H1 (cell line): ENCODE measurements at regions not wholly inside any gene's neighbourhood (a gene's known extent, or its start where the extent isn't known, plus 50 kb on each side); places are given as distances from the start of the nearest gene placed in this dataset.

Experiments
- CTCF ChIA-PET: fragments of 300-600 bp; sonication (Branson Sonifier 250); formaldehyde crosslinking; loops from one replicate; lab custom pipeline; 2021; ENCODE audit not compliant: partially characterized antibody; lab: Charles Lee
- POLR2A ChIA-PET: fragments of 300-600 bp; sonication (Branson Sonifier 250); formaldehyde crosslinking; loops from one replicate; lab custom pipeline; 2021; ENCODE audit warnings: inconsistent platforms; ENCODE audit not compliant: partially characterized antibody; lab: Charles Lee
- DNase-seq, 2 experiments: peaks; one replicate each; pipeline versions ENCODE4 v3.0.0 to v3.0.0-alpha.2; 2010 to 2022; ENCODE audit warnings: low spot score in 2 of 2, low read depth in 1 of 2, mixed read lengths in 1 of 2
- FAIRE-seq: peaks from 2 replicates; lab custom pipeline; 2011; peaks lifted over from hg19 to GRCh38; lab: Jason Lieb, UNC
- H2AFZ ChIP-seq: 2 replicates; pipeline ENCODE4 v1.8.1; 2012; ENCODE audit warnings: low read length, inconsistent platforms
- H2AK5ac ChIP-seq: 2 replicates; pipeline ENCODE4 v1.6.1; 2013; ENCODE audit warnings: low read depth, low read length
- H2BK120ac ChIP-seq: replicated peaks from 2 replicates; pipeline ENCODE3; 2013; ENCODE audit warnings: low read depth, low read length, inconsistent platforms
- H2BK12ac ChIP-seq: 2 replicates; pipeline ENCODE4 v1.6.1; 2013; ENCODE audit warnings: low read depth, low read length
- H2BK15ac ChIP-seq: 2 replicates; pipeline ENCODE4 v1.6.1; 2013; ENCODE audit warnings: low read length
- H2BK20ac ChIP-seq: 2 replicates; pipeline ENCODE4 v1.6.1; 2013; ENCODE audit warnings: low read length
- H2BK5ac ChIP-seq: 2 replicates; pipeline ENCODE4 v1.6.1; 2013; ENCODE audit warnings: low read depth, low read length
- H3K14ac ChIP-seq: 2 replicates; pipeline ENCODE4 v1.6.1; 2013; ENCODE audit warnings: inconsistent platforms; ENCODE audit not compliant: insufficient read length
- H3K18ac ChIP-seq: 2 replicates; pipeline ENCODE4 v1.6.1; 2013; ENCODE audit warnings: low read length; ENCODE audit errors: extremely low read depth
- H3K23ac ChIP-seq: 2 replicates; pipeline ENCODE4 v1.6.1; 2013; ENCODE audit warnings: inconsistent platforms; ENCODE audit not compliant: insufficient read length
- H3K23me2 ChIP-seq: 2 replicates; pipeline ENCODE4 v1.6.1; 2013; ENCODE audit warnings: low read depth, low read length
- H3K27ac ChIP-seq: 2 replicates; pipeline ENCODE4 v1.6.1; 2011; ENCODE audit warnings: low read depth, low read length, inconsistent platforms
- H3K27me3 ChIP-seq, 4 experiments: replicated peaks in 1 of 4; 1 replicate in 1 of 4; 2 replicates in 3 of 4; pipeline versions ENCODE4 v1.6.1 to v1.8.1; 2011 to 2013; ENCODE audit warnings: low read length in 3 of 4, mild to moderate bottlenecking in 3 of 4, inconsistent platforms in 2 of 4, mixed read lengths in 2 of 4, moderate library complexity in 1 of 4; ENCODE audit not compliant: control insufficient read depth in 3 of 4, insufficient read depth in 3 of 4; ENCODE audit errors: extremely low read depth in 1 of 4
- H3K36me3 ChIP-seq, 4 experiments: 2 replicates each; pipeline versions ENCODE4 v1.6.1 to v1.8.1; 2011 to 2013; ENCODE audit warnings: mild to moderate bottlenecking in 4 of 4, low read length in 3 of 4, moderate library complexity in 2 of 4, control low read depth in 1 of 4, inconsistent platforms in 1 of 4; ENCODE audit not compliant: insufficient read depth in 4 of 4, control insufficient read depth in 2 of 4
- H3K4ac ChIP-seq: replicated peaks from 2 replicates; pipeline ENCODE3; 2013; ENCODE audit warnings: low read length, low read depth, mixed read lengths, inconsistent platforms; ENCODE audit not compliant: insufficient read length
- H3K4me1 ChIP-seq, 4 experiments: replicated peaks in 1 of 4; 1 replicate in 1 of 4; 2 replicates in 3 of 4; pipeline versions ENCODE4 v1.6.1 to v1.8.1; 2011 to 2013; ENCODE audit warnings: low read length in 3 of 4, inconsistent platforms in 2 of 4, mixed read lengths in 1 of 4; ENCODE audit not compliant: insufficient read depth in 4 of 4, control insufficient read depth in 3 of 4
- H3K4me2 ChIP-seq, 2 experiments: 2 replicates each; pipeline versions ENCODE4 v1.6.1 to v1.8.1; 2011 to 2013; ENCODE audit warnings: low read depth in 2 of 2, low read length in 2 of 2, control low read depth in 1 of 2, inconsistent platforms in 1 of 2, mild to moderate bottlenecking in 1 of 2; ENCODE audit not compliant: insufficient read depth in 1 of 2
- H3K4me3 ChIP-seq, 4 experiments: fragments of 200-600, 300-600 bp in 1 of 4; sonication (generic), shearing (Covaris generic), sonication (Bioruptor Twin) in 1 of 4; 2 replicates each; pipeline versions ENCODE4 v1.5.1 to v1.8.1; 2011 to 2016; ENCODE audit warnings: low read length in 4 of 4, low read depth in 3 of 4, control low read depth in 2 of 4, inconsistent platforms in 2 of 4, mild to moderate bottlenecking in 2 of 4, mixed read lengths in 1 of 4, moderate library complexity in 1 of 4; ENCODE audit not compliant: insufficient read depth in 2 of 4; ENCODE audit errors: extremely low read depth in 1 of 4
- H3K56ac ChIP-seq: replicated peaks from 2 replicates; pipeline ENCODE3; 2013; ENCODE audit warnings: low read depth, mild to moderate bottlenecking, mixed read lengths, low read length, inconsistent platforms; ENCODE audit not compliant: insufficient read length
- H3K79me1 ChIP-seq: 2 replicates; pipeline ENCODE4 v1.6.1; 2013; ENCODE audit warnings: low read depth, low read length, control low read depth
- H3K79me2 ChIP-seq, 2 experiments: 2 replicates each; pipeline versions ENCODE4 v1.6.1 to v1.8.1; 2012 to 2013; ENCODE audit warnings: low read length in 2 of 2, mild to moderate bottlenecking in 2 of 2, inconsistent platforms in 1 of 2; ENCODE audit not compliant: insufficient read depth in 2 of 2, control insufficient read depth in 1 of 2
- H3K9ac ChIP-seq, 4 experiments: replicated peaks in 1 of 4; 1 replicate in 1 of 4; 2 replicates in 3 of 4; pipeline versions ENCODE4 v1.6.1 to v1.8.1; 2011 to 2013; ENCODE audit warnings: low read depth in 3 of 4, low read length in 3 of 4, control low read depth in 2 of 4, mild to moderate bottlenecking in 2 of 4, moderate library complexity in 2 of 4, inconsistent platforms in 1 of 4; ENCODE audit errors: extremely low read depth in 1 of 4
- H3K9me3 ChIP-seq, 2 experiments: 2 replicates each; pipeline versions ENCODE4 v1.6.1 to v1.8.1; 2012 to 2013; ENCODE audit warnings: mild to moderate bottlenecking in 2 of 2, moderate library complexity in 2 of 2, control low read depth in 1 of 2, inconsistent platforms in 1 of 2, low read depth in 1 of 2, low read length in 1 of 2, mixed read lengths in 1 of 2; ENCODE audit not compliant: insufficient read depth in 2 of 2
- H4K20me1 ChIP-seq, 2 experiments: replicated peaks in 1 of 2; 2 replicates each; pipeline versions ENCODE3 to v1.8.1; 2011 to 2013; ENCODE audit warnings: inconsistent platforms in 2 of 2, low read length in 2 of 2, mild to moderate bottlenecking in 1 of 2; ENCODE audit not compliant: insufficient read depth in 2 of 2, control insufficient read depth in 1 of 2
- H4K5ac ChIP-seq: 2 replicates; pipeline ENCODE4 v1.6.1; 2013; ENCODE audit warnings: low read length, low read depth, mixed read lengths, inconsistent platforms; ENCODE audit not compliant: insufficient read length
- H4K8ac ChIP-seq: 2 replicates; pipeline ENCODE4 v1.8.0; 2013; ENCODE audit warnings: mild to moderate bottlenecking, moderate library complexity, low read length, inconsistent platforms; ENCODE audit not compliant: insufficient read depth; ENCODE audit errors: extremely low read depth
- H4K91ac ChIP-seq: replicated peaks from 2 replicates; pipeline ENCODE3; 2013; ENCODE audit warnings: low read length, mixed read lengths, inconsistent platforms; ENCODE audit not compliant: insufficient read length
- CTCF ChIP-seq, 3 experiments: IDR thresholded peaks; 1 replicate in 2 of 3; 2 replicates in 1 of 3; pipeline versions ENCODE4 v1.5.1 to v1.6.1; 2011; ENCODE audit warnings: low read length in 3 of 3, mild to moderate bottlenecking in 3 of 3, inconsistent platforms in 2 of 3, low read depth in 1 of 3, moderate library complexity in 1 of 3; ENCODE audit not compliant: insufficient read depth in 1 of 3; ENCODE audit errors: control extremely low read depth in 1 of 3
- EGR1 ChIP-seq: IDR thresholded peaks from 2 replicates; pipeline ENCODE4 v1.6.1; 2011; ENCODE audit warnings: low read depth, low read length, borderline replicate concordance
- EZH2 ChIP-seq: fragments of 200-600 bp; sonication (generic); IDR thresholded peaks from 2 replicates; pipeline ENCODE4 v1.7.1; 2012; ENCODE audit warnings: low read depth, mild to moderate bottlenecking, moderate library complexity, low read length, inconsistent platforms; ENCODE audit not compliant: severe bottlenecking
- POU5F1 ChIP-seq: IDR thresholded peaks from 2 replicates; pipeline ENCODE4 v1.6.1; 2011; ENCODE audit warnings: low read depth, mild to moderate bottlenecking, low read length, moderate library complexity
- RXRA ChIP-seq: IDR thresholded peaks from 2 replicates; pipeline ENCODE4 v1.6.1; 2011; ENCODE audit warnings: low read depth, mild to moderate bottlenecking, low read length, moderate library complexity; ENCODE audit not compliant: insufficient read depth
- SP1 ChIP-seq: IDR thresholded peaks from 2 replicates; pipeline ENCODE4 v1.6.1; 2011; ENCODE audit warnings: low read depth, low read length
- SP2 ChIP-seq: IDR thresholded peaks from 2 replicates; pipeline ENCODE4 v1.6.1; 2012; ENCODE audit warnings: mild to moderate bottlenecking, low read length, inconsistent platforms
- TAF1 ChIP-seq: IDR thresholded peaks from 2 replicates; pipeline ENCODE4 v1.6.1; 2011; ENCODE audit warnings: mild to moderate bottlenecking, low read depth, low read length
- USF2 ChIP-seq: IDR thresholded peaks from 2 replicates; pipeline ENCODE4 v1.6.1; 2011; ENCODE audit warnings: low read length, improper control_type of control experiment
- ZNF274 ChIP-seq: IDR thresholded peaks from 2 replicates; pipeline ENCODE4 v1.7.0; 2012; ENCODE audit warnings: low read length, borderline replicate concordance; ENCODE audit errors: extremely low read depth
- WGBS, 2 experiments: shearing (Covaris generic) in 1 of 2; methylation state at CpG; one replicate each; pipeline versions ENCODE4 v1.1.6 to v1.1.7; 2013 to 2015; ENCODE audit warnings: low lambda C conversion rate in 2 of 2, mixed read lengths in 2 of 2, inconsistent platforms in 1 of 2, low coverage in 1 of 2, missing lambda C conversion rate in 1 of 2; ENCODE audit not compliant: insufficient replicate concordance in 2 of 2, insufficient coverage in 1 of 2, insufficient read length in 1 of 2; ENCODE audit errors: extremely low coverage in 1 of 2, missing lambda C conversion rate in 1 of 2; 5-methylcytosine and 5-hydroxymethylcytosine counted together

- Histone ChIP-seq H3K79me2 (no peaks in the 10 kb centered on the region), H4K5ac (no peak overlapping the region), H4K91ac (no peak overlapping the region), H3K23me2 (no peaks in the 10 kb centered on the region), H3K9ac (no peak overlapping the region), H3K9me3 (no peaks in the 10 kb centered on the region), H2BK15ac (no peak overlapping the region), H3K27ac (no peak overlapping the region), H2BK20ac (no peak overlapping the region), H3K56ac (no peak overlapping the region), H3K79me1 (no peaks in the 10 kb centered on the region), H3K14ac (no peak overlapping the region), H2BK5ac (no peak overlapping the region), H4K20me1 (no peaks in the 10 kb centered on the region), H3K23ac (no peak overlapping the region), H2BK120ac (no peak overlapping the region), H3K4me1 (no peaks in the 10 kb centered on the region), H3K4ac (no peak overlapping the region), H3K36me3 (no peaks in the 10 kb centered on the region), H3K27me3 (no peaks in the 10 kb centered on the region), H3K4me2 (no peak overlapping the region), H4K8ac (no peak overlapping the region), H2AFZ (no peak overlapping the region), H3K18ac (no peak overlapping the region), H3K4me3 (no peak overlapping the region), H2BK12ac (no peak overlapping the region), H2AK5ac (no peak overlapping the region)
- ChIA-PET CTCF (interaction anchor here (0.6 to 1.3 kb wide), 3 partner anchors 8 to 46 kb away, joined by 3 to 4 read pairs (median 3); no protein-coding TSS in a partner anchor), POLR2A (interaction anchor here (0.8 kb wide), 1 partner anchor 26 kb away, joined by 4 read pairs; no protein-coding TSS in a partner anchor)
- FAIRE-seq: no peak
- 100% methylated on average over 2 of the region's 2 CpGs; no CpG with 5 or more reads in 1 of the 2 experiments for WGBS, 2 experiments
- no peak for DNase-seq
- TF ChIP-seq CTCF (IDR thresholded peaks at IDR 0.05; ENCODE audit: control extremely low read depth in 1 of 3, insufficient read depth in 1 of 3, low read depth in 1 of 3, low read length in 3 of 3): no peak
- no peak for TF ChIP-seq POU5F1
- TF ChIP-seq USF2: no peak
- no peak for TF ChIP-seq RXRA
- TF ChIP-seq EGR1: no peak
- no peak for TF ChIP-seq TAF1
- no peak for TF ChIP-seq EZH2
- no peak for TF ChIP-seq ZNF274
- TF ChIP-seq SP1: no peak
- TF ChIP-seq SP2: no peak
These were observed 208.4 kb upstream of the NRIP1 start for GRCh38 chr21:15273244-15273643.
